Left lobe of liver (tissue), 2 donors: ENCODE measurements at regions not wholly inside any gene's neighbourhood (a gene's known extent, or its start where the extent isn't known, plus 50 kb on each side); places are given as distances from the start of the nearest gene placed in this dataset.
"Not testable (repeated sequence)": the region's sequence is repeated elsewhere in the genome, so short reads cannot be mapped to it uniquely, and the experiment has no call there.

Source experiments
- ATAC-seq: fragments of 200-7000 bp; cut with Tn5 transposase; one replicate; pipeline ENCODE4 v1.9.1; 2020; ENCODE audit warnings: mild to moderate bottlenecking, moderate library complexity
- DNase-seq: peaks from one replicate; pipeline ENCODE4 v3.0.0-alpha.2; 2020; ENCODE audit warnings: low spot score
- donor health status: DM: no; HTN: no; CAD: no; lungs with moderate emphysema.
- donor health status: DM: no; HTN: yes; CAD: no.

- DNase-seq (no peak), ATAC-seq (no peak)
Measured at GRCh38 chr1:22330760-22331119, 120.9 kb upstream of the ZBTB40 start.

DNA sequence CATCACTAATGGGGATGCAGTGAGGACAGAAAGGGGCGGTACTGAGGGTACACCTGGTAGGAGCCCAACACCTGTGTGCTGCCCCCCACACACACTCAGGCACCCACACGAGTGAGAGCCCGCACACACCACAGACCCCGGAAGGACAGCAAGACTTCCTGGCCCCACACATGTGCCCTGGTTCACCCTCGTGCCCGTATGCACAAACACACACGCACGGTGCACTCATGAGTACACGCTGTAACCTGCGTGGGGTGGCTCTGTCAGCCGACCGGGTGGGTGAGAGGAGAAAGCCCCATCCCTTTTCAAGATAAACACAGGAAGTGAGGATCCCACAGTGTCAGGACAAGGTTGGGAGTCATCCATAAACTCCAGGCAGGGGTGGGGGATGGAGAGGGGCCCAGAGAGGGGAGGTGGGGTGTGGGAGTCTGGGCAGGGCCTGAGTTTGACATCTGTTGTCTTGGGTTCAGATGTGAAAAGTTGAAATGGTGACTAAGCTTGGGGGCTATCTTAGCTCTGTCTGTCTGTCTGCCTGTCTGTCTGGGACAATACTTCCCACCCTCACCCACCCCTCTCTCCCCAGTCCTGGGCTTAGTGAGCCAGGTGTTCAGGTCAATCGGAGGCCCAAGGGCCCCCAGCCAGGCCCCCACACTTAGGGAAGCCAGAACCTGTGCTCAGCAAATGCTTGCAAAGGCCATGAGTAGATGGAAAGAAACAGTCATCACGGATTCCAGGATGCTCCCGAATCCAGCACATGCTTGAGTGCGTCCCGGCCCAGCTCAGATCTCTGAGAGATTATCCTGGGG lies 119.8 kb upstream of the ZBTB40 start:
- no peak for ATAC-seq
- DNase-seq = no peak

GRCh38 chr1:22332424-22332717 lies 119.3 kb upstream of the ZBTB40 start:
- DNase-seq (no peak), ATAC-seq (no peak)

DNA sequence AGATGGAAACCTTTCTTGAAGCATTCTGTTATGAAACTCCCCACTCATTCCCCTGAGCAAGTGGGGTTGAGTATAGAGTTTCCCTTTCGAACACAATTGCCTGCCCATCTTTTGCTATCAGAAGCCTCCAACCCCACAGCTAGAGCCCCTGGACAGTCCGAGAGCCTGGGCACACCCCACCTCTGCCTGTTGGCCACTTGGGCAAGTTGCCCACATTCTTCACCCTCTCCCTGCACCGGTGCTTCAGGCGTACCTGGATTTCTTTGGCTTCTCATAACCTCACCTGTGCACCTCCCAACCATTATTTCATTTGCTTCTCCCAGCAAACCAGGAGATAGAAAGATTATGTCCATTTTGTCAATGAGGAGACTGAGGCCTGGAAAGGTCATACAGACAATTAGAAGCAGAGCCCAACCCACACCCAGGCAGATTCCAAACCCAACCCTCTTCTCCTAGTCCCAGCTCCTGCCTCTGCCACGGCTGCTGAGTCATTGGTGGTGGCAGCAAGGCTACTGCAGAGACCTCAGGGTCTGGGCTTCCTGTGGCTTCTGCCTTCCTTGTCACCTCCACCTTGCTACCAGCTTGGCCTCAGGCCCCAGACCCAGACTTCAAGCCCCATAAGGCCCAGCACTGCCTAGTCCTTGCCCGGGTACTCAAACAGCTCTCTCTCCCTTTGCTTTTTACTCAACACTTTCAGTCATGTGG lies 118.7 kb upstream of the ZBTB40 start:
- no peak for ATAC-seq
- no peak for DNase-seq

GRCh38 chr1:22333516-22334121 lies 118.0 kb upstream of the ZBTB40 start:
- no peak for ATAC-seq

DNA sequence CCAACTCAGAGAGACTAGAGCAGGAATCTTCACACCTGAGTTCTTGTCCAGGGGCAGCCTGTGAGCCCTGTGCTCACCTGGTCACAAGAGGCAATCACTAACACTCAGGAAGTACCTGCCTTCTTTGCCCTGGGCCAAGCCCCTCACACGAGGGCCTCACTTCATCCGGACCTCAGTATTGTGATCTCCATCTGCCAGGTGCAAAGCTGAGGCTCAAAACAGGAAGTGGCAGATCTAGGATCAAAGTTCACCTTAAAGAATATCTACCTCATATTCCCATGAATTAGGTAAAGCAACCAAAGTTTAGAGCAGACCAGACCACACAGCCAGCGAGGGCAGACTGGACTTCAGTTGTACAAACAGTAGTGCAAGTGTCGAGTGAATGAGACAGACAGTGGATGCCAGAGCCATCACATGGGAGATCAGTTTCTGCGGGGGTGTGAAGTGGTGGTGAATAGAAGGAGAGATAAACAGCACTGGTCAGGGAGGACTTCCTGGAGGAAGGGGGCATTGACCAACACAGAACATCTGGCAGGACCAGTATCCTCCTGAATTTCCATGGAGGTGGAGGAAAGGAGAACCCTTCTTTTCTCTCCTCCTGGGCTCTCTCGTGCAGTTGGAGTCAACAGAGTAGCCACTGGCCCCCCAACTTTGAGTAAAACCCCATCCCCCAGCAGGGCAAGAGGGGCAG lies 116.6 kb upstream of the ZBTB40 start:
- DNase-seq (no peak), ATAC-seq (no peak)

More at GRCh38 chr1:22333516-22334121, 118.0 kb upstream of the ZBTB40 start:
- no peak for DNase-seq

GRCh38 chr1:22336274-22336673 lies 115.4 kb upstream of the ZBTB40 start:
- not testable (repeated sequence) for DNase-seq, ATAC-seq

- not testable (repeated sequence) for DNase-seq, ATAC-seq
Measured at GRCh38 chr1:22336696-22337545, 114.7 kb upstream of the ZBTB40 start.

DNA sequence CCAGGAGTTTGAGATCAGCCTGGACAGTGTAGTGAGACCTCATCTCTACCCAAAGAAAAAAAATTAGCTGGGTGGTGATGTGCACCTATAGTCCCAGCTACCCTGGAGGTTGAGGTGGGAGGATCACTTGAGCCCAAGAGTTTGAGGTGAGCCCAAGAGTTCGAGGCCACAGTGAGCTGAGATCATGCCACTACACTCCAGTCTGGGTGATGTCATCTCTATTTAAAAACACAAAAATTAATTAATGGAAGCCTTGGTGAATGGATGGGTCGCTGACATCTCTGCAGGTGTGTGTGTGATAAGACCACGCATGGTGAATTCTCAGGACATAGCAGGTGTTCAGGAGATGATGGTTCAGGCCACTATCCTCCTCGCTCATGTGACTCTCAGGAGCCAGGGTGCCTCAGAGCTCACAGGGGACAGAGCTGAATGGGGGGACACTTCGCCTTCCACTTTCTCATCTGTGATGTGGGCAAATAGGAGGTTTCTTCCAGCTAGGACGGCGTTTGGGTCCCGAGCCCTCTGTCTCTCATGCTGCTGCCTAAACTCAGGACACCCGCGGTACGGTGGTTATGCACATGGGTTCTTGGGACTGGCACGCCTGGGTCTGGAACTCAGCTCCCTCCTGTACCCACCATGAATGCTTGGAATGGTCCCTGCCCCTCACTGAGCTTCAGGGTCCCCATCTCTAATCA lies 113.4 kb upstream of the ZBTB40 start:
- DNase-seq = no peak
- ATAC-seq = no peak

DNA sequence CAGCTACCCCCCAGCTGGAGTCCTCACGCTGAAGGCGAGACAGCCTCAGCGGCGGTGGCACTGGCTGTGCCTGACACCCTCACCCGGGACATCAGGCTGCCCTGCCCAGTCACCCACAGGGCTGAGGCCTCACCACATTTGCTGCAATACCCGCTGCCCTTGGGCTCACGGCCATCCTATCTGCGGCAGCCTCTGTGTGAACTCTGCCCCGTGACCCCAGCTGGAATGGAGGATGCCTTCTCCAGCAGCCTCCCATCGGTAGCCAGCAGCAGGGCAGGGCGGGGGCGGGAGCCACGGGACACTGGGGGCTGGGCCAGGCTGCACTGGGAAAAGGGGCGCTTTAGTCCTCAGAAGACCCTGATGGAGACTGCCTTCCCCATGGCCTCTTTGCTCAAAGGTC lies 112.4 kb upstream of the ZBTB40 start:
- peak; percentile 95 for ATAC-seq
- peak; percentile 96 for DNase-seq

GRCh38 chr1:22340066-22340465 lies 111.6 kb upstream of the ZBTB40 start:
- ATAC-seq (no peak), DNase-seq (no peak)

- ATAC-seq (no peak), DNase-seq (no peak)
Measured at GRCh38 chr1:22340873-22341272, 110.8 kb upstream of the ZBTB40 start.

GRCh38 chr1:22341791-22342605 lies 109.7 kb upstream of the ZBTB40 start:
- ATAC-seq (peak; percentile 21), DNase-seq (no peak)

GRCh38 chr1:22342734-22343191 lies 108.9 kb upstream of the ZBTB40 start:
- DNase-seq (no peak), ATAC-seq (no peak)

GRCh38 chr1:22343456-22344328 lies 108.0 kb upstream of the ZBTB40 start:
- ATAC-seq (no peak), DNase-seq (no peak)

GRCh38 chr1:22344329-22344630 lies 107.4 kb upstream of the ZBTB40 start:
- DNase-seq = no peak
- ATAC-seq = no peak

GRCh38 chr1:22344851-22345560 lies 106.6 kb upstream of the ZBTB40 start:
- DNase-seq (no peak), ATAC-seq (no peak)
